Stomach smooth muscle (tissue), 2 donors: ENCODE measurements at regions not wholly inside any gene's neighbourhood (a gene's known extent, or its start where the extent isn't known, plus 50 kb on each side); places are given as distances from the start of the nearest gene placed in this dataset.

Experiments used
- H3K27ac ChIP-seq: one replicate; pipeline ENCODE4 v1.7.0; 2013; ENCODE audit warnings: mild to moderate bottlenecking, low read length, inconsistent platforms
- H3K27me3 ChIP-seq, 2 donors: one replicate each; pipeline ENCODE4 v1.7.0; 2013; ENCODE audit warnings: low read length in 2 of 2; ENCODE audit not compliant: insufficient read depth in 2 of 2, control insufficient read depth in 1 of 2
- H3K36me3 ChIP-seq, 2 donors: one replicate each; pipeline ENCODE4 v1.7.0; 2013; ENCODE audit warnings: low read length in 2 of 2; ENCODE audit not compliant: control insufficient read depth in 2 of 2, insufficient read depth in 2 of 2
- H3K4me1 ChIP-seq: one replicate; pipeline ENCODE4 v1.7.0; 2013; ENCODE audit warnings: low read length; ENCODE audit not compliant: control insufficient read depth, insufficient read depth
- H3K4me3 ChIP-seq, 2 donors: one replicate each; pipeline ENCODE4 v1.7.0; 2013; ENCODE audit warnings: low read length in 2 of 2
- H3K9ac ChIP-seq, 2 donors: one replicate each; pipeline ENCODE4 v1.7.0; 2013; ENCODE audit warnings: low read length in 2 of 2, mild to moderate bottlenecking in 1 of 2
- H3K9me3 ChIP-seq, 2 donors: one replicate each; pipeline ENCODE4 v1.7.0; 2013; ENCODE audit warnings: low read length in 2 of 2; ENCODE audit not compliant: control insufficient read depth in 2 of 2
- donor health status: healthy.
- donor health status: Pancreatic carcinoma.

DNA sequence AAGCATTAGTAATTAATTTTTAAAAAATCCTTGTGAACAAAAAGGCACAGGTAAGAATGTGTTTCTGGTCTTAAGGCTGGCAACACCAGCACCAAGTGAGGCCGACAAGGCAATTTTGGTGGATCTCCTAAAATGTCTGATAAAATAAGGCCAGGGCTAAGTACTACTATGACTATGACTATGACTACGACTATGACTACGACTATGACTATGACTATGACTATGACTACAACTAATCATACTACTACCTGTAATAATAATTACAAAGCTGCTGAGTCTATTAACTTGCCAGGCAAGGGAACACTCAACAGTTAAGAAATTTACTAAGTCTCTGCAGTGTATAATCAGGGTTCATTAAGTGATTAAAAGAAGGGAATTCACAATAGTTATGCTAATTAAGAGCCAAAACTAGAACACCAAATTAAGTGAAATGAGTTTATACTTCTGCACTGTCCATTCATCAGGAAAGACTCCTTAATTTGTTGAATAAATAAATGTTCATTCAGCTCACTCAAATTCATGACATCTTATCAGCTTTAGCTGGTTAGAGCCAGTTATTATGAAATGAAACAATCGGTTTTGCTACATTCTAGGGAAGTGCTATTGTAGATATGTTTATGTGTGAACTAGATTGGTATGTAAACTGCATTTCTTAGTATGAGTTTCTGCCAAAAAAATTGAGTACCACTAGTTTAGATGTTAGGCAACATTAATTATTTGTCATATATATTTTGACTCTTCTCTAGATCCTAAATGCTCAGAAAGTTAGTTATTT lies 1626.2 kb upstream of the PCDH20 start:
- H3K4me1 ChIP-seq = peaks cover 4% of the 10 kb centered on the region
- H3K4me3 ChIP-seq = no peak overlapping the region
- no peaks in the 10 kb centered on the region for H3K27me3 ChIP-seq
- H3K9ac ChIP-seq = no peak overlapping the region
- H3K9me3 ChIP-seq = no peaks in the 10 kb centered on the region
- no peak overlapping the region for H3K27ac ChIP-seq
- H3K36me3 ChIP-seq = no peaks in the 10 kb centered on the region

DNA sequence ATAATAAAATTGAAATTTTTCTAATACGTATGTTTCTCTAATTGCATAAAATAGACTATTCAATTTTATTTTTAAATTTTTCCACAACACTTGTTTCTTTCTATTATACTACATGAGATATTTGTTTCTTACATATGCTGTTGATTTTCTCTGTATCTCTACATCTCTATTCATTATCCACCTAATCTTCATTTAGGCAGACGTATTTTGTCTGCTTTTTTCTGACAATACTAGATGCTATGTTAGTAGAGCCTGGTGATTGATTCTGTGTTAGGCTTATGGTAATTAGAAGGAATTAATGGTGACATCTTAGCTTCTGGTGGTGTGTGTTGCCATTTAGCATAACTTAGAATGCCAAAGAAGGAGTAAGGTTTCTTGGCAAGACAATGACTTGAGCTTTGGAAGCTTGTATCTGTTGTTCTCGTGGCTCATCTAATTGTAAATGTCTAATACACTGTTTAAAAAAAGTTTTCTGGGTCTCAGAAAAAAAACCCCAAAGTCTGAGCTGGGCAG lies 1610.7 kb upstream of the PCDH20 start:
- H3K27me3 ChIP-seq = no peaks in the 10 kb centered on the region
- H3K9ac ChIP-seq = no peak overlapping the region
- H3K9me3 ChIP-seq = no peaks in the 10 kb centered on the region
- H3K4me3 ChIP-seq = no peak overlapping the region
- no peak overlapping the region for H3K27ac ChIP-seq
- H3K4me1 ChIP-seq = no peaks in the 10 kb centered on the region
- H3K36me3 ChIP-seq = no peaks in the 10 kb centered on the region

DNA sequence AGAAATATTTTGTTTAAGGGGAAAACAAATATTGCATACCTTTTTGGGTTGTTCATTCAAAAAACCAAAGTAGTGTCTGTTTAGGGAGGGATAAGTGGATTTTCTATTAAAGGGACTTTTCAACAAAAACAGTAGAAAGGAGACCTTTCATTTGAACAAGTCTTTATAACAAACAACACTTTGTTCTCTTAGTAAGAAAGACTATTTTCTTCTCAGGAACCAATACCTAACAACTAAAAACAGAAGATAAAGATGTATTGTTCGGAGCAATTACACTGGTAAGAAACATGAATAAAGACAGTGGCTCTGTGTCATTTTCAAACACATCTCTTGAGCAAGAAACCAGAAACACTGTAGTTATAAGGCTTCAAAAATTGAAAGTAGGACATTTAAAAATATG lies 1610.1 kb upstream of the PCDH20 start:
- no peak overlapping the region for H3K4me3 ChIP-seq
- no peaks in the 10 kb centered on the region for H3K4me1 ChIP-seq
- no peaks in the 10 kb centered on the region for H3K9me3 ChIP-seq
- no peaks in the 10 kb centered on the region for H3K27me3 ChIP-seq
- H3K36me3 ChIP-seq = no peaks in the 10 kb centered on the region
- H3K27ac ChIP-seq = no peak overlapping the region
- H3K9ac ChIP-seq = no peak overlapping the region

DNA sequence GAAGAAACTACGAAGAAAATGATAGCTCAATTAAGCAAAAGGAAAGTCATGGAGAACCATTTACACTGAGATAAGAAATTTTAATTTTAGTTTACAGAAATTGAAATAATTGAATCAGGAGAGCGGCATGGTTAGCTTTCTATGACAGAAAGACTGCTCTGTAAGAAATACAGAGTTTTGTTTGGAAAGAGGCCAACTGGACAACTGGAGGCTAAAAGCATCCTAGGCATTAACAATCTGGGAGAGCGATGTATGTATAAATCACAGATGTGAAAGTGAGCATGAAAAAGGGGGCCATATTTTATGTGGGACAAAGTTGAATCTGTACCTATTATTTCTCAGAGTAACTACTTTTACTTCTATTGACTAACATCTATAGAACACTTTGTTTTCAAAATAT lies 1608.8 kb upstream of the PCDH20 start:
- Histone ChIP-seq H3K27me3 (no peaks in the 10 kb centered on the region), H3K4me1 (no peaks in the 10 kb centered on the region), H3K4me3 (no peak overlapping the region), H3K36me3 (no peaks in the 10 kb centered on the region), H3K9ac (no peak overlapping the region), H3K27ac (no peak overlapping the region), H3K9me3 (no peaks in the 10 kb centered on the region)

DNA sequence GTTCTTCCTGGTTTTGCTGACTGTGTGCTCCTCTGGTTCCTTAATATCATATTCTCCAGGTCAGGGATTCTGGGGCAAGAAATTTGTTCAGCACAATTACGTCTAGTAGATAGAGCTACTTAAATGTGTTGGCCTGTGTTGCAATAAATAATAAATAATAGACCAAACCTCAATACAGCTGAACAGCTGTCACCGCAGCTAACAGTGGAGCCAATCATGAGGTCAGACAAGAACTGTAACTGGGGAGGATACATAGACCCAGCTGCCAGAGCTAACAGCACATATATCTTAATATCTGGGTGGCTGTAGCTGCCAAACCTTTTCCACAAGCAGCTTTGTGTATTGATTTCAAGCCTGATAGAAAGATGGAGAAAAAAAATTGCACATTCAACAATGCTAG lies 1596.3 kb upstream of the PCDH20 start:
- H3K4me3 ChIP-seq = no peak overlapping the region
- H3K36me3 ChIP-seq = no peaks in the 10 kb centered on the region
- no peak overlapping the region for H3K27ac ChIP-seq
- H3K27me3 ChIP-seq = no peaks in the 10 kb centered on the region
- H3K4me1 ChIP-seq = no peaks in the 10 kb centered on the region
- no peak overlapping the region for H3K9ac ChIP-seq
- H3K9me3 ChIP-seq = peaks cover 2 to 4% of the 10 kb centered on the region in 2 donors

DNA sequence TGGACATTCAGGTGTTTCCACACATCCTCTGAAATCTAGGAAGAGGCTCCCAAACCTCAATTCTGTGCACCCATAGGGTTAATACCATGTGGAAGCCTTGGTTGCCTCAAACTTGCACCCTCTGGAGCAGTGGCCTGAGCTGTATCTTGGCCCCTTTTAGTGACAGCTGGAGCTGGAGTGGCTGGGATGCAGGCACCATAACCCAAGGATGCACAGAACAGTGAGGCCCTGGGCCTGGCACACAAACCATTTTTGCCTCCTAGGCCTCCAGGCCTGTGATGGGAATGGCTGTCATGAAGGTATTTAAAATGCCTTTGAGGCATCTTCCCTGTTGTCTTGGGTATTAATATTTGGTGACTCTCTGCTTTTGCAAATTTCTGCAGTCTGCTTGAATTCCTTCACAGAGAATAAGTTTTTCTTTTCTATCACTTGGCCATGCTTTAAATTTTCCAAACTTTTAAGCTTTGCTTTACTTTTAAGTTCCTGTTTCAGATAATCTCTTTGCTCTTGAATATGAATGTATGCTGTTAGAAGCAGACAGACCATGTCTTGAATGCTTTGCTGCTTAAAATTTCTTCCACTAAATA lies 1594.5 kb upstream of the PCDH20 start:
- Histone ChIP-seq H3K9ac (no peak overlapping the region), H3K36me3 (no peaks in the 10 kb centered on the region), H3K4me3 (no peak overlapping the region), H3K27me3 (no peaks in the 10 kb centered on the region), H3K27ac (no peak overlapping the region), H3K9me3 (peaks cover 0 to 7% of the 10 kb centered on the region in 2 donors), H3K4me1 (no peaks in the 10 kb centered on the region)

DNA sequence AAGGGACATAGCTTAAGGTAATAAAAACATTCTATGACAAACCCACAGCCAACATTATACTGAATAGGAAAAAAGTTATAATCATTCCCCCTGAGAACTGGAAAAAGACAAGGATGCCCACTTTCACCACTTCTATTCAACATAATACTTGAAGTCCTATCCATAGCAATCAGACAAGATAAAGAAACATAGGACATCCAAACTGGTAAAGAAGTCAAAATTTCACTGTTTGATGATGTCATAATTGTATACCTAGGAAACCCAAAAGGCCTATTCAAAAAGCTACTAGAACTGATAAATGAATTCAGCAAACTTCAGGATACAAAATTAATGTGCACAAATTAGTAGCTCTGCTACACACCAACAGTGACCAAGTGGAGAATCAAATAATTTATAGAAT lies 1590.0 kb upstream of the PCDH20 start:
- Histone ChIP-seq H3K9ac (no peak overlapping the region), H3K4me3 (no peak overlapping the region), H3K27me3 (no peaks in the 10 kb centered on the region), H3K36me3 (no peaks in the 10 kb centered on the region), H3K9me3 (peaks cover 0 to 3% of the 10 kb centered on the region in 2 donors), H3K27ac (no peak overlapping the region), H3K4me1 (no peaks in the 10 kb centered on the region)

DNA sequence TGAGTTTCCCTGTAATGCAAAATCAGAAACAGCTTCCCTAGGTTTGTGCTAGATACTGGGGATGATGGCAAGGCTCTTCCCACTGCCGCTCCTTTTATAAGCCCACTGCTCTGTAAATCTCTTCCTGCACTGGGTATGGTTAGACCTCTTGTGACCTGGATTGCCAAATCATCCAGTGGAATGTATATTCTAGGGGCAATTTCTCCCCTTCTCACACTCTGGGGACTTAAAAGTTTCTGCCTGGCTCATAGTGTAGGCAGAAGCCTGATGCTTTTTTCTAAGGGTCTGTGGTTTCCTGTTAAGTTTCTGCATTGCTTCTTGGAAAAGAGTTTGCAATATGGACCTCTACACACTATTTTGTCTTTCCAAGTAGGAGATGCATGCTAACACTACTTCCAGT lies 1582.0 kb upstream of the PCDH20 start:
- Histone ChIP-seq H3K27ac (no peak overlapping the region), H3K4me1 (no peaks in the 10 kb centered on the region), H3K36me3 (no peaks in the 10 kb centered on the region), H3K9me3 (no peaks in the 10 kb centered on the region), H3K4me3 (no peak overlapping the region), H3K27me3 (no peaks in the 10 kb centered on the region), H3K9ac (no peak overlapping the region)

DNA sequence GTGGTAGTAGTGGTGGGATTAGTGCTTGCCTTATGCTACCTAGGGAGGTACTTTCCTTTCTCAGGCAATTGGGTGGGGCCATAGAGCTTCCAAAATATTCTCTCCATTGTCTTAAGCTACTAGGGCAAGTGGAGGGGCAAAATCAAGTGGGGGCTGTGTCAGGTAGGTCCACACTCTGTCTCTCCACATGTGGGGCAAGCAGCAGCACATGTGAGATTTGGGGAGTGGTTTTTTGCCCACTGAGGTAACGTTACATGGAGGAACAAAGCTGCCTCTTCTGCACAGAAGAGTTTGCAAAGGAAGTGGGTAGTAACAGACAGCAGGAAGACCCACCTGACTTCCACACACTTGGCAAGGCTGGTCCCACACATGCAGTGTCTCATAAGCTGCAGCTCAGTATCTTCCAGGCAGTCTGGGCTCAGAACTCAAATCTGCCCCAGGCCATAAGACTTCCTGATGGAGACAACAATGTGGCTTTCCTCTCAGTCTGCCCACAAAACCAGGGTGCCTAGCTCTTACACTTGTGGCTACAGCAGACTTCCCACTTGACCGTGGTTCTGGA lies 1581.5 kb upstream of the PCDH20 start:
- no peak overlapping the region for H3K9ac ChIP-seq
- no peak overlapping the region for H3K27ac ChIP-seq
- H3K4me1 ChIP-seq = no peaks in the 10 kb centered on the region
- H3K27me3 ChIP-seq = no peaks in the 10 kb centered on the region
- H3K36me3 ChIP-seq = no peaks in the 10 kb centered on the region
- H3K9me3 ChIP-seq = no peaks in the 10 kb centered on the region
- no peak overlapping the region for H3K4me3 ChIP-seq

DNA sequence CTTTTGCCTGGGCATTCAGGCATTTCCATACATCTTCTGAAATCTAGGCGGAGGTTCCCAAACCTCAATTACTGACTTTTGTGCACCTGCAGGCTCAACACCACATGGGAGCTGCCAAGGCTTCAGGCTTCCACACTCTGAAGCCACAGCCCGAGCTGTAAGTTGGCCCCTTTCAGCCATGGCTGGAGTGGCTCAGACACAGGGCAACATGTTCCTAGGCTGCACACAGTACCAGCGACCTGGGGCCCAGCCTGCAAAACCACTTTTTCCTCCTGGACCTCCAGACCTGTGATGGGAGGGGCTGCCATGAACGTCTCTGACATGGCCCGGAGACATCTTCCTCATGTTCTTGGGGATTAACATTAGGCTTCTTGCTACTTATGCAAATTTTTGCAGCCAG lies 1558.2 kb upstream of the PCDH20 start:
- Histone ChIP-seq H3K9me3 (no peaks in the 10 kb centered on the region), H3K9ac (no peak overlapping the region), H3K27me3 (no peaks in the 10 kb centered on the region), H3K27ac (no peak overlapping the region), H3K4me1 (no peaks in the 10 kb centered on the region), H3K4me3 (no peak overlapping the region), H3K36me3 (no peaks in the 10 kb centered on the region)

DNA sequence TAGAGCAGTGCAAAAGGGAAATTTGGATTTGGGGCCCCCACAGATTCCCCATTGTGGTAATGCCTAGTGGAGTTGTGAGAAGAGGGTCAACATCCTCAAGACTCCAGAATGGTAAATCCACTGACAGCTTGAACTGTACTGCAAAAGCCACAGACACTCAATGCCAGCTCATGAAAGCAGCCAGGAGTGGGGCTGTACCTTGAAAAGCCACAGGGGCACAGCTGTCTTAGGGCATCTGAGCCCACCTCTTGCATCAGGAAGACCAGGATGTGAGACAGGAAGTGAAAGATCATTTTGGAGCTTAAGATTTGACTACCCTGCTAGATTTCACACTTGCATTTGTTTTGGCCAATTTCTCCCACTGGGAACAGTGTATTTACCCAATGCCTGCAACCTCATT lies 1548.9 kb upstream of the PCDH20 start:
- H3K27ac ChIP-seq = no peak overlapping the region
- no peaks in the 10 kb centered on the region for H3K4me1 ChIP-seq
- no peaks in the 10 kb centered on the region for H3K27me3 ChIP-seq
- H3K36me3 ChIP-seq = no peaks in the 10 kb centered on the region
- H3K9me3 ChIP-seq = peaks cover 0 to 4% of the 10 kb centered on the region in 2 donors
- no peak overlapping the region for H3K9ac ChIP-seq
- H3K4me3 ChIP-seq = no peak overlapping the region
